H1 (cell line): ENCODE measurements at regions not wholly inside any gene's neighbourhood (a gene's known extent, or its start where the extent isn't known, plus 50 kb on each side); places are given as distances from the start of the nearest gene placed in this dataset.

Experiments used
- CTCF ChIA-PET: fragments of 300-600 bp; sonication (Branson Sonifier 250); formaldehyde crosslinking; loops from one replicate; lab custom pipeline; 2021; ENCODE audit not compliant: partially characterized antibody; lab: Charles Lee
- POLR2A ChIA-PET: fragments of 300-600 bp; sonication (Branson Sonifier 250); formaldehyde crosslinking; loops from one replicate; lab custom pipeline; 2021; ENCODE audit warnings: inconsistent platforms; ENCODE audit not compliant: partially characterized antibody; lab: Charles Lee
- DNase-seq, 2 experiments: peaks; one replicate each; pipeline versions ENCODE4 v3.0.0 to v3.0.0-alpha.2; 2010 to 2022; ENCODE audit warnings: low spot score in 2 of 2, low read depth in 1 of 2, mixed read lengths in 1 of 2
- FAIRE-seq: peaks from 2 replicates; lab custom pipeline; 2011; peaks lifted over from hg19 to GRCh38; lab: Jason Lieb, UNC
- H2AFZ ChIP-seq: 2 replicates; pipeline ENCODE4 v1.8.1; 2012; ENCODE audit warnings: low read length, inconsistent platforms
- H2AK5ac ChIP-seq: 2 replicates; pipeline ENCODE4 v1.6.1; 2013; ENCODE audit warnings: low read depth, low read length
- H2BK120ac ChIP-seq: replicated peaks from 2 replicates; pipeline ENCODE3; 2013; ENCODE audit warnings: low read depth, low read length, inconsistent platforms
- H2BK12ac ChIP-seq: 2 replicates; pipeline ENCODE4 v1.6.1; 2013; ENCODE audit warnings: low read depth, low read length
- H2BK15ac ChIP-seq: 2 replicates; pipeline ENCODE4 v1.6.1; 2013; ENCODE audit warnings: low read length
- H2BK20ac ChIP-seq: 2 replicates; pipeline ENCODE4 v1.6.1; 2013; ENCODE audit warnings: low read length
- H2BK5ac ChIP-seq: 2 replicates; pipeline ENCODE4 v1.6.1; 2013; ENCODE audit warnings: low read depth, low read length
- H3K14ac ChIP-seq: 2 replicates; pipeline ENCODE4 v1.6.1; 2013; ENCODE audit warnings: inconsistent platforms; ENCODE audit not compliant: insufficient read length
- H3K18ac ChIP-seq: 2 replicates; pipeline ENCODE4 v1.6.1; 2013; ENCODE audit warnings: low read length; ENCODE audit errors: extremely low read depth
- H3K23ac ChIP-seq: 2 replicates; pipeline ENCODE4 v1.6.1; 2013; ENCODE audit warnings: inconsistent platforms; ENCODE audit not compliant: insufficient read length
- H3K23me2 ChIP-seq: 2 replicates; pipeline ENCODE4 v1.6.1; 2013; ENCODE audit warnings: low read depth, low read length
- H3K27ac ChIP-seq: 2 replicates; pipeline ENCODE4 v1.6.1; 2011; ENCODE audit warnings: low read depth, low read length, inconsistent platforms
- H3K27me3 ChIP-seq, 4 experiments: replicated peaks in 1 of 4; 1 replicate in 1 of 4; 2 replicates in 3 of 4; pipeline versions ENCODE4 v1.6.1 to v1.8.1; 2011 to 2013; ENCODE audit warnings: low read length in 3 of 4, mild to moderate bottlenecking in 3 of 4, inconsistent platforms in 2 of 4, mixed read lengths in 2 of 4, moderate library complexity in 1 of 4; ENCODE audit not compliant: control insufficient read depth in 3 of 4, insufficient read depth in 3 of 4; ENCODE audit errors: extremely low read depth in 1 of 4
- H3K36me3 ChIP-seq, 4 experiments: 2 replicates each; pipeline versions ENCODE4 v1.6.1 to v1.8.1; 2011 to 2013; ENCODE audit warnings: mild to moderate bottlenecking in 4 of 4, low read length in 3 of 4, moderate library complexity in 2 of 4, control low read depth in 1 of 4, inconsistent platforms in 1 of 4; ENCODE audit not compliant: insufficient read depth in 4 of 4, control insufficient read depth in 2 of 4
- H3K4ac ChIP-seq: replicated peaks from 2 replicates; pipeline ENCODE3; 2013; ENCODE audit warnings: low read length, low read depth, mixed read lengths, inconsistent platforms; ENCODE audit not compliant: insufficient read length
- H3K4me1 ChIP-seq, 4 experiments: replicated peaks in 1 of 4; 1 replicate in 1 of 4; 2 replicates in 3 of 4; pipeline versions ENCODE4 v1.6.1 to v1.8.1; 2011 to 2013; ENCODE audit warnings: low read length in 3 of 4, inconsistent platforms in 2 of 4, mixed read lengths in 1 of 4; ENCODE audit not compliant: insufficient read depth in 4 of 4, control insufficient read depth in 3 of 4
- H3K4me2 ChIP-seq, 2 experiments: 2 replicates each; pipeline versions ENCODE4 v1.6.1 to v1.8.1; 2011 to 2013; ENCODE audit warnings: low read depth in 2 of 2, low read length in 2 of 2, control low read depth in 1 of 2, inconsistent platforms in 1 of 2, mild to moderate bottlenecking in 1 of 2; ENCODE audit not compliant: insufficient read depth in 1 of 2
- H3K4me3 ChIP-seq, 4 experiments: fragments of 200-600, 300-600 bp in 1 of 4; sonication (generic), shearing (Covaris generic), sonication (Bioruptor Twin) in 1 of 4; 2 replicates each; pipeline versions ENCODE4 v1.5.1 to v1.8.1; 2011 to 2016; ENCODE audit warnings: low read length in 4 of 4, low read depth in 3 of 4, control low read depth in 2 of 4, inconsistent platforms in 2 of 4, mild to moderate bottlenecking in 2 of 4, mixed read lengths in 1 of 4, moderate library complexity in 1 of 4; ENCODE audit not compliant: insufficient read depth in 2 of 4; ENCODE audit errors: extremely low read depth in 1 of 4
- H3K56ac ChIP-seq: replicated peaks from 2 replicates; pipeline ENCODE3; 2013; ENCODE audit warnings: low read depth, mild to moderate bottlenecking, mixed read lengths, low read length, inconsistent platforms; ENCODE audit not compliant: insufficient read length
- H3K79me1 ChIP-seq: 2 replicates; pipeline ENCODE4 v1.6.1; 2013; ENCODE audit warnings: low read depth, low read length, control low read depth
- H3K79me2 ChIP-seq, 2 experiments: 2 replicates each; pipeline versions ENCODE4 v1.6.1 to v1.8.1; 2012 to 2013; ENCODE audit warnings: low read length in 2 of 2, mild to moderate bottlenecking in 2 of 2, inconsistent platforms in 1 of 2; ENCODE audit not compliant: insufficient read depth in 2 of 2, control insufficient read depth in 1 of 2
- H3K9ac ChIP-seq, 4 experiments: replicated peaks in 1 of 4; 1 replicate in 1 of 4; 2 replicates in 3 of 4; pipeline versions ENCODE4 v1.6.1 to v1.8.1; 2011 to 2013; ENCODE audit warnings: low read depth in 3 of 4, low read length in 3 of 4, control low read depth in 2 of 4, mild to moderate bottlenecking in 2 of 4, moderate library complexity in 2 of 4, inconsistent platforms in 1 of 4; ENCODE audit errors: extremely low read depth in 1 of 4
- H3K9me3 ChIP-seq, 2 experiments: 2 replicates each; pipeline versions ENCODE4 v1.6.1 to v1.8.1; 2012 to 2013; ENCODE audit warnings: mild to moderate bottlenecking in 2 of 2, moderate library complexity in 2 of 2, control low read depth in 1 of 2, inconsistent platforms in 1 of 2, low read depth in 1 of 2, low read length in 1 of 2, mixed read lengths in 1 of 2; ENCODE audit not compliant: insufficient read depth in 2 of 2
- H4K20me1 ChIP-seq, 2 experiments: replicated peaks in 1 of 2; 2 replicates each; pipeline versions ENCODE3 to v1.8.1; 2011 to 2013; ENCODE audit warnings: inconsistent platforms in 2 of 2, low read length in 2 of 2, mild to moderate bottlenecking in 1 of 2; ENCODE audit not compliant: insufficient read depth in 2 of 2, control insufficient read depth in 1 of 2
- H4K5ac ChIP-seq: 2 replicates; pipeline ENCODE4 v1.6.1; 2013; ENCODE audit warnings: low read length, low read depth, mixed read lengths, inconsistent platforms; ENCODE audit not compliant: insufficient read length
- H4K8ac ChIP-seq: 2 replicates; pipeline ENCODE4 v1.8.0; 2013; ENCODE audit warnings: mild to moderate bottlenecking, moderate library complexity, low read length, inconsistent platforms; ENCODE audit not compliant: insufficient read depth; ENCODE audit errors: extremely low read depth
- H4K91ac ChIP-seq: replicated peaks from 2 replicates; pipeline ENCODE3; 2013; ENCODE audit warnings: low read length, mixed read lengths, inconsistent platforms; ENCODE audit not compliant: insufficient read length
- CBX8 ChIP-seq: fragments of 300-800, 300-1000 bp; sonication (generic); IDR thresholded peaks from 2 replicates; pipeline ENCODE4 v1.7.1; 2016; ENCODE audit warnings: low read depth, low read length, borderline replicate concordance
- WGBS, 2 experiments: shearing (Covaris generic) in 1 of 2; methylation state at CpG; one replicate each; pipeline versions ENCODE4 v1.1.6 to v1.1.7; 2013 to 2015; ENCODE audit warnings: low lambda C conversion rate in 2 of 2, mixed read lengths in 2 of 2, inconsistent platforms in 1 of 2, low coverage in 1 of 2, missing lambda C conversion rate in 1 of 2; ENCODE audit not compliant: insufficient replicate concordance in 2 of 2, insufficient coverage in 1 of 2, insufficient read length in 1 of 2; ENCODE audit errors: extremely low coverage in 1 of 2, missing lambda C conversion rate in 1 of 2; 5-methylcytosine and 5-hydroxymethylcytosine counted together

DNA sequence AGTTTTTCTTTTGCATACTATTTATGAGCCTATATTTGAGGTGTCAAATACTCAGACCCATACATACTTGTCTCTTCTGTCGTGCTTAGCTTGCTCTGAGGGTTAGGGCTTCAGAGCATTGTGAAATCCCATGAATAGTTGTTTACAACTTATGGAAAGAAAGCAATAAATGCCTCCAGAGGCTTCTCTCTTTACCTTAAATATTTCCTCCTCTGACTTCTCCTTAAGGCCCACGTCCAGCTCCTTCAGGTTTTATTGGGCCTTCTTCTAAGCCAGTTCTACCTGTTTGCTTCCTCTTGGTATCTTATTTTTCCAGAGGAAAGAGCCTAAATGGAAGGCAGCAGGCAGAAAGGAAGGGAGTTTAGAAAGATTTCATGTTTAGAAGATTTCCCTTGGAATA lies 218.6 kb downstream of the SPTSSA start:
- no peak overlapping the region for H3K27ac ChIP-seq
- no peak overlapping the region for H2BK12ac ChIP-seq
- H2AK5ac ChIP-seq, result no peak overlapping the region
- H3K23ac ChIP-seq, result no peak overlapping the region
- no peak overlapping the region for H2BK15ac ChIP-seq
- no peaks in the 10 kb centered on the region for H3K79me1 ChIP-seq
- H3K79me2 ChIP-seq, result no peaks in the 10 kb centered on the region
- FAIRE-seq (no peak), DNase-seq (no peak)
- no peak overlapping the region for H4K5ac ChIP-seq
- no peak overlapping the region for H4K91ac ChIP-seq
- no peak overlapping the region for H3K9ac ChIP-seq
- no peak overlapping the region for H2BK120ac ChIP-seq
- H3K56ac ChIP-seq, result no peak overlapping the region
- no peak overlapping the region; the same call in 1 of the 2 replicates for H2AFZ ChIP-seq
- no peak overlapping the region for H2BK20ac ChIP-seq
- no peaks in the 10 kb centered on the region for H4K20me1 ChIP-seq
- POLR2A ChIA-PET, result no interaction called here
- H3K4me1 ChIP-seq, result no peaks in the 10 kb centered on the region
- H3K4me3 ChIP-seq, result no peak overlapping the region
- H3K9me3 ChIP-seq, result no peaks in the 10 kb centered on the region
- no peak overlapping the region for H3K4me2 ChIP-seq
- no peaks in the 10 kb centered on the region for H3K23me2 ChIP-seq
- H2BK5ac ChIP-seq, result no peak overlapping the region
- H3K14ac ChIP-seq, result no peak overlapping the region
- no peak overlapping the region for H4K8ac ChIP-seq
- CTCF ChIA-PET, result no interaction called here
- WGBS, 2 experiments, result 82% methylated on average over 2 of the region's 2 CpGs; no CpG with 5 or more reads in 1 of the 2 experiments
- H3K18ac ChIP-seq, result no peak overlapping the region
- H3K4ac ChIP-seq, result no peak overlapping the region
- no peaks in the 10 kb centered on the region for H3K27me3 ChIP-seq
- H3K36me3 ChIP-seq, result no peaks in the 10 kb centered on the region
- TF ChIP-seq CBX8, result no peak
